Astrocyte (in vitro differentiated cells and primary cell): ENCODE measurements at regions not wholly inside any gene's neighbourhood (a gene's known extent, or its start where the extent isn't known, plus 50 kb on each side); places are given as distances from the start of the nearest gene placed in this dataset.

Experiments
- CTCF ChIP-seq: IDR thresholded peaks from 2 replicates; pipeline ENCODE4 v1.5.1; 2011; ENCODE audit warnings: low read depth, mild to moderate bottlenecking, inconsistent platforms, low read length, moderate library complexity; ENCODE audit not compliant: insufficient read depth
- EZH2 ChIP-seq: IDR thresholded peaks from 2 replicates; pipeline ENCODE4 v1.6.1; 2012; ENCODE audit warnings: mild to moderate bottlenecking, low read length, inconsistent platforms; ENCODE audit not compliant: insufficient read depth

GRCh38 chr7:41612798-41613197, 90.1 kb downstream of the INHBA start:
- TF ChIP-seq CTCF (no peak), EZH2 (no peak)
